ENCODE measurements at regions not wholly inside any gene's neighbourhood (a gene's known extent, or its start where the extent isn't known, plus 50 kb on each side); places are given as distances from the start of the nearest gene placed in this dataset.

DNA sequence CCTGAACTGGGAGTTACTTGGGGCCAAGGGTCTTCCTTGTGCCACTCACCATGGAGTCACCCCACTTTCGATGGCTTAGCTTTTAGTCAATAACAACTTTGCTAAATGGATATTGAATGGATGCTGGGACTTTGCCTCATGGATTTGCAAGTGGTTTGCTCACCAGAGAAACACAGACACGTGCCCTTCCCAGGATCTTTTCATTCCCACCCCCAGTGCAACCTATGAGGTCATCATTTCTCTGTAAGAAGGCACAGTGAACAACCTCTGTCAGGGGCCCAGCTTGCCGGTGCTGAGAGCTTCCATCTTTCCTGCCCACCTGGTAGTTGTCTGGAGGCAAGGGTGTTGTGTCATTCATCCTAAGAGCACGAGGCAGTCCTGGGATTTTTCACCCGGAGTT lies 256.8 kb upstream of the PMEPA1 start:
- H3K9me3 ChIP-seq (ENCODE audit: control insufficient read depth, insufficient read depth, low read length): no peaks in the 10 kb centered on the region
- H3K36me3 ChIP-seq (ENCODE audit: control insufficient read depth, insufficient read depth, low read length): no peaks in the 10 kb centered on the region
- TF ChIP-seq CTCF (IDR thresholded peaks at IDR 0.05): no peak
- H3K27me3 Mint-ChIP-seq (ENCODE audit: low read depth in 2 of 2): peaks cover 17 to 26% of the 10 kb centered on the region in 2 donors
- no peaks in the 10 kb centered on the region for H3K36me3 Mint-ChIP-seq
- no peaks in the 10 kb centered on the region for H3K9me3 Mint-ChIP-seq
- no peaks in the 10 kb centered on the region for H3K27me3 ChIP-seq (ENCODE audit: control insufficient read depth, insufficient read depth, low read length)
- intact Hi-C loops (cut with micrococcal nuclease): no loop called here
- DNase-seq: no peak
- no peaks in the 10 kb centered on the region for H3K4me1 ChIP-seq (ENCODE audit: control insufficient read depth, insufficient read depth, low read length)
- no peaks in the 10 kb centered on the region for H3K4me1 Mint-ChIP-seq
- no peak overlapping the region for H3K4me3 Mint-ChIP-seq
- H3K27ac Mint-ChIP-seq: no peak overlapping the region
- no peak overlapping the region for H3K4me3 ChIP-seq (ENCODE audit: low read length)
- no peak overlapping the region for H3K27ac ChIP-seq (ENCODE audit: low read length)
- WGBS (ENCODE audit: insufficient coverage): 71% methylated on average over 5 of the region's 5 CpGs
- ATAC-seq: no peak

DNA sequence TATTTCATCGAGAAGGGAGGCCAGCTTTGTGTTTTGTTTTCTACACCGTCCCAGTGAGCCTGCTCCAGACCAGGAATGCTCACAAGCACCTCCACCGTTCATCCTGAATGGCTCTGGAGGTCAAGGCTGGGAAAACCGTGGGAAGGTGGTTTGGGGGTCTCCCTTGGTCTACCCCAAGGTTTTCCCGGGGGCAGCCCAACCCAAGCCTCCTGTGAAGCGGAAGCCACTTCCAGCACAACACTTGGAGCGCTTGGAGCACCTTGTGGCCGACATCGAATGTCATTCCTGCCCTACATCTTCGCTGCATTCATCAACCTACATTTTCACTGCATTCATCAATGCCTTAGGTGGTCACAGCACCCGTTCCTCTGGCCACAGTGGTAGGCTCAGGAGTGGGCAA lies 255.6 kb upstream of the PMEPA1 start:
- no peaks in the 10 kb centered on the region for H3K36me3 Mint-ChIP-seq
- no peak overlapping the region for H3K27ac Mint-ChIP-seq

GRCh38 chr20:57964011-57964862 lies 254.4 kb upstream of the PMEPA1 start:
- ATAC-seq (no peak), DNase-seq (no peak)
- H3K9me3 ChIP-seq (ENCODE audit: control insufficient read depth, insufficient read depth, low read length): no peaks in the 10 kb centered on the region
- H3K36me3 Mint-ChIP-seq: no peaks in the 10 kb centered on the region
- no peaks in the 10 kb centered on the region for H3K9me3 Mint-ChIP-seq
- peaks cover 9 to 24% of the 10 kb centered on the region in 2 donors for H3K27me3 Mint-ChIP-seq (ENCODE audit: low read depth in 2 of 2)
- H3K4me3 ChIP-seq (ENCODE audit: low read length): no peak overlapping the region
- intact Hi-C loops (cut with micrococcal nuclease): no loop called here
- WGBS (ENCODE audit: insufficient coverage): 85% methylated on average over 15 of the region's 15 CpGs
- H3K4me3 Mint-ChIP-seq: no peak overlapping the region
- H3K4me1 Mint-ChIP-seq: no peaks in the 10 kb centered on the region
- no peak for TF ChIP-seq CTCF (IDR thresholded peaks at IDR 0.05)
- no peaks in the 10 kb centered on the region for H3K27me3 ChIP-seq (ENCODE audit: control insufficient read depth, insufficient read depth, low read length)
- H3K27ac ChIP-seq (ENCODE audit: low read length): no peak overlapping the region
- H3K27ac Mint-ChIP-seq: no peak overlapping the region
- H3K4me1 ChIP-seq (ENCODE audit: control insufficient read depth, insufficient read depth, low read length): no peaks in the 10 kb centered on the region
- no peaks in the 10 kb centered on the region for H3K36me3 ChIP-seq (ENCODE audit: control insufficient read depth, insufficient read depth, low read length)

More for the DNA sequence above, 255.6 kb upstream of the PMEPA1 start:
- Mint-ChIP-seq H3K4me3 (no peak overlapping the region), H3K27me3 (ENCODE audit: low read depth in 2 of 2) (peaks cover 13 to 26% of the 10 kb centered on the region in 2 donors), H3K9me3 (no peaks in the 10 kb centered on the region), H3K4me1 (no peaks in the 10 kb centered on the region)
- H3K4me3 ChIP-seq (ENCODE audit: low read length): no peak overlapping the region
- H3K27me3 ChIP-seq (ENCODE audit: control insufficient read depth, insufficient read depth, low read length): no peaks in the 10 kb centered on the region
- H3K36me3 ChIP-seq (ENCODE audit: control insufficient read depth, insufficient read depth, low read length): no peaks in the 10 kb centered on the region
- no peak overlapping the region for H3K27ac ChIP-seq (ENCODE audit: low read length)
- ATAC-seq: no peak
- no peaks in the 10 kb centered on the region for H3K9me3 ChIP-seq (ENCODE audit: control insufficient read depth, insufficient read depth, low read length)
- intact Hi-C loops (cut with micrococcal nuclease): no loop called here
- TF ChIP-seq CTCF (IDR thresholded peaks at IDR 0.05): no peak
- 83% methylated on average over 11 of the region's 11 CpGs for WGBS (ENCODE audit: insufficient coverage)
- no peaks in the 10 kb centered on the region for H3K4me1 ChIP-seq (ENCODE audit: control insufficient read depth, insufficient read depth, low read length)
- DNase-seq: no peak

All from natural killer cell (primary cell).